ENCODE measurements at regions not wholly inside any gene's neighbourhood (a gene's known extent, or its start where the extent isn't known, plus 50 kb on each side); places are given as distances from the start of the nearest gene placed in this dataset.

GRCh38 chr12:42792265-42792664, 202.7 kb upstream of the PRICKLE1 start:
- Histone ChIP-seq H3K36me3 (ENCODE audit: control insufficient read depth in 2 of 3, insufficient read depth in 3 of 3, low read length in 3 of 3) (no peaks in the 10 kb centered on the region), H3K4me3 (ENCODE audit: low read length) (no peak overlapping the region), H3K9me3 (ENCODE audit: control insufficient read depth in 2 of 3, low read length in 3 of 3) (no peaks in the 10 kb centered on the region), H3K4me1 (ENCODE audit: control insufficient read depth in 2 of 2, insufficient read depth in 2 of 2, low read length in 2 of 2) (no peaks in the 10 kb centered on the region), H3K27me3 (ENCODE audit: control insufficient read depth in 2 of 2, insufficient read depth in 2 of 2, low read length in 2 of 2) (no peaks in the 10 kb centered on the region), H3K27ac (ENCODE audit: low read depth, low read length) (no peak overlapping the region)
- intact Hi-C loops (cut with micrococcal nuclease) = no loop called here
- Mint-ChIP-seq H3K9me3 (peaks cover 0 to 6% (median 2%) of the 10 kb centered on the region in 11 donors), H3K36me3 (no peaks in the 10 kb centered on the region), H3K4me1 (no peaks in the 10 kb centered on the region), H3K27me3 (no peaks in the 10 kb centered on the region), H3K4me3 (no peak overlapping the region), H3K27ac (no peak overlapping the region)
- POLR2A ChIA-PET = no interaction called here
- DNase-seq (no peak), ATAC-seq (no peak)
- CTCF ChIA-PET = no interaction called here

- Histone ChIP-seq H3K36me3 (ENCODE audit: control insufficient read depth in 2 of 3, insufficient read depth in 3 of 3, low read length in 3 of 3) (no peaks in the 10 kb centered on the region), H3K9me3 (ENCODE audit: control insufficient read depth in 2 of 3, low read length in 3 of 3) (no peaks in the 10 kb centered on the region), H3K27ac (ENCODE audit: low read depth, low read length) (no peak overlapping the region), H3K4me1 (ENCODE audit: control insufficient read depth in 2 of 2, insufficient read depth in 2 of 2, low read length in 2 of 2) (no peaks in the 10 kb centered on the region), H3K4me3 (ENCODE audit: low read length) (no peak overlapping the region), H3K27me3 (ENCODE audit: control insufficient read depth in 2 of 2, insufficient read depth in 2 of 2, low read length in 2 of 2) (no peaks in the 10 kb centered on the region)
- ATAC-seq (no peak), DNase-seq (no peak)
- Mint-ChIP-seq H3K27me3 (no peaks in the 10 kb centered on the region), H3K36me3 (no peaks in the 10 kb centered on the region), H3K9me3 (peaks cover 0 to 6% (median 2%) of the 10 kb centered on the region in 11 donors), H3K4me3 (no peak overlapping the region), H3K4me1 (no peaks in the 10 kb centered on the region), H3K27ac (no peak overlapping the region)
- intact Hi-C loops (cut with micrococcal nuclease) = no loop called here
- ChIA-PET POLR2A (no interaction called here), CTCF (no interaction called here)
These were observed 201.9 kb upstream of the PRICKLE1 start for GRCh38 chr12:42791399-42791798.

GRCh38 chr12:42790761-42791151, 201.2 kb upstream of the PRICKLE1 start:
- intact Hi-C loops (cut with micrococcal nuclease) = no loop called here
- no peaks in the 10 kb centered on the region for H3K36me3 ChIP-seq (ENCODE audit: control insufficient read depth in 2 of 3, insufficient read depth in 3 of 3, low read length in 3 of 3)
- Mint-ChIP-seq H3K4me1 (no peaks in the 10 kb centered on the region), H3K9me3 (peaks cover 0 to 6% (median 2%) of the 10 kb centered on the region in 11 donors), H3K27ac (no peak overlapping the region), H3K27me3 (no peaks in the 10 kb centered on the region), H3K36me3 (no peaks in the 10 kb centered on the region), H3K4me3 (no peak overlapping the region)
- ATAC-seq = no peak
- H3K4me1 ChIP-seq (ENCODE audit: control insufficient read depth in 2 of 2, insufficient read depth in 2 of 2, low read length in 2 of 2) = no peaks in the 10 kb centered on the region
- no peak overlapping the region for H3K27ac ChIP-seq (ENCODE audit: low read depth, low read length)
- ChIA-PET POLR2A (no interaction called here), CTCF (no interaction called here)
- no peak for DNase-seq
- no peak overlapping the region for H3K4me3 ChIP-seq (ENCODE audit: low read length)
- no peaks in the 10 kb centered on the region for H3K9me3 ChIP-seq (ENCODE audit: control insufficient read depth in 2 of 3, low read length in 3 of 3)
- H3K27me3 ChIP-seq (ENCODE audit: control insufficient read depth in 2 of 2, insufficient read depth in 2 of 2, low read length in 2 of 2) = no peaks in the 10 kb centered on the region

- no peaks in the 10 kb centered on the region for H3K36me3 Mint-ChIP-seq
- CTCF ChIA-PET = no interaction called here
- intact Hi-C loops (cut with micrococcal nuclease) = no loop called here
These were observed 200.5 kb upstream of the PRICKLE1 start for GRCh38 chr12:42789808-42790760.

GRCh38 chr12:42786400-42787148, 197.0 kb upstream of the PRICKLE1 start:
- Histone ChIP-seq H3K36me3 (ENCODE audit: control insufficient read depth in 2 of 3, insufficient read depth in 3 of 3, low read length in 3 of 3) (no peaks in the 10 kb centered on the region), H3K4me1 (ENCODE audit: control insufficient read depth in 2 of 2, insufficient read depth in 2 of 2, low read length in 2 of 2) (no peaks in the 10 kb centered on the region), H3K9me3 (ENCODE audit: control insufficient read depth in 2 of 3, low read length in 3 of 3) (no peaks in the 10 kb centered on the region), H3K27ac (ENCODE audit: low read depth, low read length) (no peak overlapping the region), H3K4me3 (ENCODE audit: low read length) (no peak overlapping the region), H3K27me3 (ENCODE audit: control insufficient read depth in 2 of 2, insufficient read depth in 2 of 2, low read length in 2 of 2) (no peaks in the 10 kb centered on the region)
- ATAC-seq = no peak
- DNase-seq = no peak
- POLR2A ChIA-PET = no interaction called here
- no peaks in the 10 kb centered on the region for H3K4me1 Mint-ChIP-seq
- H3K9me3 Mint-ChIP-seq = peaks cover 0 to 4% (median 0%) of the 10 kb centered on the region in 11 donors
- no peak overlapping the region for H3K4me3 Mint-ChIP-seq
- H3K27ac Mint-ChIP-seq = no peak overlapping the region
- intact Hi-C loops (cut with micrococcal nuclease) = no loop called here
- H3K36me3 Mint-ChIP-seq = no peaks in the 10 kb centered on the region
- H3K27me3 Mint-ChIP-seq = no peaks in the 10 kb centered on the region
- CTCF ChIA-PET = no interaction called here

More at GRCh38 chr12:42789808-42790760, 200.5 kb upstream of the PRICKLE1 start:
- DNase-seq = no peak
- H3K27me3 Mint-ChIP-seq = no peaks in the 10 kb centered on the region
- H3K4me1 Mint-ChIP-seq = no peaks in the 10 kb centered on the region
- no peak overlapping the region for H3K27ac Mint-ChIP-seq
- Histone ChIP-seq H3K9me3 (ENCODE audit: control insufficient read depth in 2 of 3, low read length in 3 of 3) (no peaks in the 10 kb centered on the region), H3K27ac (ENCODE audit: low read depth, low read length) (no peak overlapping the region), H3K4me1 (ENCODE audit: control insufficient read depth in 2 of 2, insufficient read depth in 2 of 2, low read length in 2 of 2) (no peaks in the 10 kb centered on the region), H3K36me3 (ENCODE audit: control insufficient read depth in 2 of 3, insufficient read depth in 3 of 3, low read length in 3 of 3) (no peaks in the 10 kb centered on the region), H3K4me3 (ENCODE audit: low read length) (no peak overlapping the region), H3K27me3 (ENCODE audit: control insufficient read depth in 2 of 2, insufficient read depth in 2 of 2, low read length in 2 of 2) (no peaks in the 10 kb centered on the region)
- no peak overlapping the region for H3K4me3 Mint-ChIP-seq
- peaks cover 0 to 5% (median 0%) of the 10 kb centered on the region in 11 donors for H3K9me3 Mint-ChIP-seq
- no peak for ATAC-seq
- POLR2A ChIA-PET = no interaction called here

- H3K27me3 Mint-ChIP-seq = no peaks in the 10 kb centered on the region
- peaks cover 0 to 4% (median 0%) of the 10 kb centered on the region in 11 donors for H3K9me3 Mint-ChIP-seq
- no peak overlapping the region for H3K4me3 ChIP-seq (ENCODE audit: low read length)
- H3K4me1 Mint-ChIP-seq = no peaks in the 10 kb centered on the region
- intact Hi-C loops (cut with micrococcal nuclease) = no loop called here
- H3K36me3 ChIP-seq (ENCODE audit: control insufficient read depth in 2 of 3, insufficient read depth in 3 of 3, low read length in 3 of 3) = no peaks in the 10 kb centered on the region
- H3K4me3 Mint-ChIP-seq = no peak overlapping the region
- H3K27me3 ChIP-seq (ENCODE audit: control insufficient read depth in 2 of 2, insufficient read depth in 2 of 2, low read length in 2 of 2) = no peaks in the 10 kb centered on the region
- H3K36me3 Mint-ChIP-seq = no peaks in the 10 kb centered on the region
- ChIA-PET POLR2A (no interaction called here), CTCF (no interaction called here)
- ATAC-seq (no peak), DNase-seq (no peak)
- no peak overlapping the region for H3K27ac ChIP-seq (ENCODE audit: low read depth, low read length)
- no peak overlapping the region for H3K27ac Mint-ChIP-seq
- no peaks in the 10 kb centered on the region for H3K4me1 ChIP-seq (ENCODE audit: control insufficient read depth in 2 of 2, insufficient read depth in 2 of 2, low read length in 2 of 2)
- H3K9me3 ChIP-seq (ENCODE audit: control insufficient read depth in 2 of 3, low read length in 3 of 3) = no peaks in the 10 kb centered on the region
These were observed 196.4 kb upstream of the PRICKLE1 start for GRCh38 chr12:42785944-42786343.
